Gastrocnemius medialis (tissue), 4 donors: ENCODE measurements at regions not wholly inside any gene's neighbourhood (a gene's known extent, or its start where the extent isn't known, plus 50 kb on each side); places are given as distances from the start of the nearest gene placed in this dataset.

ENCODE experiments used
- POLR2A ChIP-seq, 2 donors: fragments of 450-650 bp; IDR thresholded peaks; one replicate each; pipeline ENCODE4 v1.6.1; 2017; ENCODE audit warnings: antibody characterized with exemption in 2 of 2, mild to moderate bottlenecking in 2 of 2, moderate library complexity in 2 of 2
- TF ChIP-seq, protein P1 (sequence below), 5 experiments: fragments of 450-650 bp in 3 of 5; fragments of 200-600 bp in 2 of 5; sonication (generic) in 2 of 5; IDR thresholded peaks in 4 of 5; conservative IDR thresholded peaks in 1 of 5; 1 replicate in 4 of 5; 2 replicates in 1 of 5; pipeline ENCODE4 v1.5.1; 2016 to 2019; ENCODE audit warnings: antibody characterized with exemption in 5 of 5, mild to moderate bottlenecking in 3 of 5, moderate library complexity in 3 of 5

DNA sequence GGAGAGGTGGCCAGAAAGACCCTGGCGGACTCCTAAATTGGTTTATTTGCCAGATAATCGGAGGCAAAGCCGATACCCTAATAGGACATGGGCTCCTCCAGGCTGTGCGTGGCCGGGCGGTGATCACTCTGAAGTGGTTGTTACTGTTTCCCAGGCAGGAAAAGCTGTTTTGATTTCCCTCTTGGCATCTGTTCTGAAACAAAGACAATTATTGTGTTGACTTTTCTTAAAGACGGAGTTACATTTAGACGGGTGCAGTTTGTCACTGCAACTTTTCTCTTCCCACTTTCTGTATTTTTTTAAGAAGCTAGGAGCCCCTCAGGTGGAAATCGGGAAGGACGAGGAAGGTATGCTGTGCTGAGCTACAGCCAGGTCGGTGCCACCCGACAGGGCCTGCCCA is 1288.4 kb downstream of the BRD1 start:
- TF ChIP-seq POLR2A (IDR thresholded peaks at IDR 0.05), result no peak
- TF ChIP-seq, protein P1, sequence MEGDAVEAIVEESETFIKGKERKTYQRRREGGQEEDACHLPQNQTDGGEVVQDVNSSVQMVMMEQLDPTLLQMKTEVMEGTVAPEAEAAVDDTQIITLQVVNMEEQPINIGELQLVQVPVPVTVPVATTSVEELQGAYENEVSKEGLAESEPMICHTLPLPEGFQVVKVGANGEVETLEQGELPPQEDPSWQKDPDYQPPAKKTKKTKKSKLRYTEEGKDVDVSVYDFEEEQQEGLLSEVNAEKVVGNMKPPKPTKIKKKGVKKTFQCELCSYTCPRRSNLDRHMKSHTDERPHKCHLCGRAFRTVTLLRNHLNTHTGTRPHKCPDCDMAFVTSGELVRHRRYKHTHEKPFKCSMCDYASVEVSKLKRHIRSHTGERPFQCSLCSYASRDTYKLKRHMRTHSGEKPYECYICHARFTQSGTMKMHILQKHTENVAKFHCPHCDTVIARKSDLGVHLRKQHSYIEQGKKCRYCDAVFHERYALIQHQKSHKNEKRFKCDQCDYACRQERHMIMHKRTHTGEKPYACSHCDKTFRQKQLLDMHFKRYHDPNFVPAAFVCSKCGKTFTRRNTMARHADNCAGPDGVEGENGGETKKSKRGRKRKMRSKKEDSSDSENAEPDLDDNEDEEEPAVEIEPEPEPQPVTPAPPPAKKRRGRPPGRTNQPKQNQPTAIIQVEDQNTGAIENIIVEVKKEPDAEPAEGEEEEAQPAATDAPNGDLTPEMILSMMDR (IDR thresholded peaks at IDR 0.05 in 4 of 5, conservative IDR thresholded peaks at IDR 0.05 in 1 of 5), result no peak
